H1 (cell line): ENCODE measurements at regions not wholly inside any gene's neighbourhood (a gene's known extent, or its start where the extent isn't known, plus 50 kb on each side); places are given as distances from the start of the nearest gene placed in this dataset.

ENCODE experiments used
- CTCF ChIA-PET: fragments of 300-600 bp; sonication (Branson Sonifier 250); formaldehyde crosslinking; loops from one replicate; lab custom pipeline; 2021; ENCODE audit not compliant: partially characterized antibody; lab: Charles Lee
- POLR2A ChIA-PET: fragments of 300-600 bp; sonication (Branson Sonifier 250); formaldehyde crosslinking; loops from one replicate; lab custom pipeline; 2021; ENCODE audit warnings: inconsistent platforms; ENCODE audit not compliant: partially characterized antibody; lab: Charles Lee
- DNase-seq, 2 experiments: peaks; one replicate each; pipeline versions ENCODE4 v3.0.0 to v3.0.0-alpha.2; 2010 to 2022; ENCODE audit warnings: low spot score in 2 of 2, low read depth in 1 of 2, mixed read lengths in 1 of 2
- FAIRE-seq: peaks from 2 replicates; lab custom pipeline; 2011; peaks lifted over from hg19 to GRCh38; lab: Jason Lieb, UNC
- H2AFZ ChIP-seq: 2 replicates; pipeline ENCODE4 v1.8.1; 2012; ENCODE audit warnings: low read length, inconsistent platforms
- H2AK5ac ChIP-seq: 2 replicates; pipeline ENCODE4 v1.6.1; 2013; ENCODE audit warnings: low read depth, low read length
- H2BK120ac ChIP-seq: replicated peaks from 2 replicates; pipeline ENCODE3; 2013; ENCODE audit warnings: low read depth, low read length, inconsistent platforms
- H2BK12ac ChIP-seq: 2 replicates; pipeline ENCODE4 v1.6.1; 2013; ENCODE audit warnings: low read depth, low read length
- H2BK15ac ChIP-seq: 2 replicates; pipeline ENCODE4 v1.6.1; 2013; ENCODE audit warnings: low read length
- H2BK20ac ChIP-seq: 2 replicates; pipeline ENCODE4 v1.6.1; 2013; ENCODE audit warnings: low read length
- H2BK5ac ChIP-seq: 2 replicates; pipeline ENCODE4 v1.6.1; 2013; ENCODE audit warnings: low read depth, low read length
- H3K14ac ChIP-seq: 2 replicates; pipeline ENCODE4 v1.6.1; 2013; ENCODE audit warnings: inconsistent platforms; ENCODE audit not compliant: insufficient read length
- H3K18ac ChIP-seq: 2 replicates; pipeline ENCODE4 v1.6.1; 2013; ENCODE audit warnings: low read length; ENCODE audit errors: extremely low read depth
- H3K23ac ChIP-seq: 2 replicates; pipeline ENCODE4 v1.6.1; 2013; ENCODE audit warnings: inconsistent platforms; ENCODE audit not compliant: insufficient read length
- H3K23me2 ChIP-seq: 2 replicates; pipeline ENCODE4 v1.6.1; 2013; ENCODE audit warnings: low read depth, low read length
- H3K27ac ChIP-seq: 2 replicates; pipeline ENCODE4 v1.6.1; 2011; ENCODE audit warnings: low read depth, low read length, inconsistent platforms
- H3K27me3 ChIP-seq, 4 experiments: replicated peaks in 1 of 4; 1 replicate in 1 of 4; 2 replicates in 3 of 4; pipeline versions ENCODE4 v1.6.1 to v1.8.1; 2011 to 2013; ENCODE audit warnings: low read length in 3 of 4, mild to moderate bottlenecking in 3 of 4, inconsistent platforms in 2 of 4, mixed read lengths in 2 of 4, moderate library complexity in 1 of 4; ENCODE audit not compliant: control insufficient read depth in 3 of 4, insufficient read depth in 3 of 4; ENCODE audit errors: extremely low read depth in 1 of 4
- H3K36me3 ChIP-seq, 4 experiments: 2 replicates each; pipeline versions ENCODE4 v1.6.1 to v1.8.1; 2011 to 2013; ENCODE audit warnings: mild to moderate bottlenecking in 4 of 4, low read length in 3 of 4, moderate library complexity in 2 of 4, control low read depth in 1 of 4, inconsistent platforms in 1 of 4; ENCODE audit not compliant: insufficient read depth in 4 of 4, control insufficient read depth in 2 of 4
- H3K4ac ChIP-seq: replicated peaks from 2 replicates; pipeline ENCODE3; 2013; ENCODE audit warnings: low read length, low read depth, mixed read lengths, inconsistent platforms; ENCODE audit not compliant: insufficient read length
- H3K4me1 ChIP-seq, 4 experiments: replicated peaks in 1 of 4; 1 replicate in 1 of 4; 2 replicates in 3 of 4; pipeline versions ENCODE4 v1.6.1 to v1.8.1; 2011 to 2013; ENCODE audit warnings: low read length in 3 of 4, inconsistent platforms in 2 of 4, mixed read lengths in 1 of 4; ENCODE audit not compliant: insufficient read depth in 4 of 4, control insufficient read depth in 3 of 4
- H3K4me2 ChIP-seq, 2 experiments: 2 replicates each; pipeline versions ENCODE4 v1.6.1 to v1.8.1; 2011 to 2013; ENCODE audit warnings: low read depth in 2 of 2, low read length in 2 of 2, control low read depth in 1 of 2, inconsistent platforms in 1 of 2, mild to moderate bottlenecking in 1 of 2; ENCODE audit not compliant: insufficient read depth in 1 of 2
- H3K4me3 ChIP-seq, 4 experiments: fragments of 200-600, 300-600 bp in 1 of 4; sonication (generic), shearing (Covaris generic), sonication (Bioruptor Twin) in 1 of 4; 2 replicates each; pipeline versions ENCODE4 v1.5.1 to v1.8.1; 2011 to 2016; ENCODE audit warnings: low read length in 4 of 4, low read depth in 3 of 4, control low read depth in 2 of 4, inconsistent platforms in 2 of 4, mild to moderate bottlenecking in 2 of 4, mixed read lengths in 1 of 4, moderate library complexity in 1 of 4; ENCODE audit not compliant: insufficient read depth in 2 of 4; ENCODE audit errors: extremely low read depth in 1 of 4
- H3K56ac ChIP-seq: replicated peaks from 2 replicates; pipeline ENCODE3; 2013; ENCODE audit warnings: low read depth, mild to moderate bottlenecking, mixed read lengths, low read length, inconsistent platforms; ENCODE audit not compliant: insufficient read length
- H3K79me1 ChIP-seq: 2 replicates; pipeline ENCODE4 v1.6.1; 2013; ENCODE audit warnings: low read depth, low read length, control low read depth
- H3K79me2 ChIP-seq, 2 experiments: 2 replicates each; pipeline versions ENCODE4 v1.6.1 to v1.8.1; 2012 to 2013; ENCODE audit warnings: low read length in 2 of 2, mild to moderate bottlenecking in 2 of 2, inconsistent platforms in 1 of 2; ENCODE audit not compliant: insufficient read depth in 2 of 2, control insufficient read depth in 1 of 2
- H3K9ac ChIP-seq, 4 experiments: replicated peaks in 1 of 4; 1 replicate in 1 of 4; 2 replicates in 3 of 4; pipeline versions ENCODE4 v1.6.1 to v1.8.1; 2011 to 2013; ENCODE audit warnings: low read depth in 3 of 4, low read length in 3 of 4, control low read depth in 2 of 4, mild to moderate bottlenecking in 2 of 4, moderate library complexity in 2 of 4, inconsistent platforms in 1 of 4; ENCODE audit errors: extremely low read depth in 1 of 4
- H3K9me3 ChIP-seq, 2 experiments: 2 replicates each; pipeline versions ENCODE4 v1.6.1 to v1.8.1; 2012 to 2013; ENCODE audit warnings: mild to moderate bottlenecking in 2 of 2, moderate library complexity in 2 of 2, control low read depth in 1 of 2, inconsistent platforms in 1 of 2, low read depth in 1 of 2, low read length in 1 of 2, mixed read lengths in 1 of 2; ENCODE audit not compliant: insufficient read depth in 2 of 2
- H4K20me1 ChIP-seq, 2 experiments: replicated peaks in 1 of 2; 2 replicates each; pipeline versions ENCODE3 to v1.8.1; 2011 to 2013; ENCODE audit warnings: inconsistent platforms in 2 of 2, low read length in 2 of 2, mild to moderate bottlenecking in 1 of 2; ENCODE audit not compliant: insufficient read depth in 2 of 2, control insufficient read depth in 1 of 2
- H4K5ac ChIP-seq: 2 replicates; pipeline ENCODE4 v1.6.1; 2013; ENCODE audit warnings: low read length, low read depth, mixed read lengths, inconsistent platforms; ENCODE audit not compliant: insufficient read length
- H4K8ac ChIP-seq: 2 replicates; pipeline ENCODE4 v1.8.0; 2013; ENCODE audit warnings: mild to moderate bottlenecking, moderate library complexity, low read length, inconsistent platforms; ENCODE audit not compliant: insufficient read depth; ENCODE audit errors: extremely low read depth
- H4K91ac ChIP-seq: replicated peaks from 2 replicates; pipeline ENCODE3; 2013; ENCODE audit warnings: low read length, mixed read lengths, inconsistent platforms; ENCODE audit not compliant: insufficient read length
- CHD1 ChIP-seq: IDR thresholded peaks from 2 replicates; pipeline ENCODE4 v1.6.1; 2012; ENCODE audit warnings: low read depth, low read length, improper control_type of control experiment
- CREB1 ChIP-seq: IDR thresholded peaks from 2 replicates; pipeline ENCODE4 v1.6.1; 2012; ENCODE audit warnings: inconsistent platforms
- E2F6 ChIP-seq: IDR thresholded peaks from 2 replicates; pipeline ENCODE4 v1.6.1; 2012; ENCODE audit warnings: inconsistent platforms
- EGR1 ChIP-seq: IDR thresholded peaks from 2 replicates; pipeline ENCODE4 v1.6.1; 2011; ENCODE audit warnings: low read depth, low read length, borderline replicate concordance
- NRF1 ChIP-seq: IDR thresholded peaks from 2 replicates; pipeline ENCODE4 v1.6.1; 2011; ENCODE audit warnings: mild to moderate bottlenecking, low read depth, low read length, improper control_type of control experiment
- PHF8 ChIP-seq: fragments of 200-600 bp; sonication (generic); conservative IDR thresholded peaks from 2 replicates; pipeline ENCODE4 v1.7.1; 2012; ENCODE audit warnings: low read depth, mild to moderate bottlenecking, inconsistent platforms, low read length, moderate library complexity
- POU5F1 ChIP-seq: IDR thresholded peaks from 2 replicates; pipeline ENCODE4 v1.6.1; 2011; ENCODE audit warnings: low read depth, mild to moderate bottlenecking, low read length, moderate library complexity
- RBBP5 ChIP-seq: IDR thresholded peaks from 2 replicates; pipeline ENCODE4 v1.7.1; 2012; ENCODE audit warnings: low read depth, mild to moderate bottlenecking, inconsistent platforms, low read length, moderate library complexity, borderline replicate concordance
- RFX5 ChIP-seq: IDR thresholded peaks from 2 replicates; pipeline ENCODE4 v1.6.1; 2011; ENCODE audit warnings: low read depth, low read length, improper control_type of control experiment, borderline replicate concordance
- SIN3A ChIP-seq, 2 experiments: IDR thresholded peaks in 1 of 2; conservative IDR thresholded peaks in 1 of 2; 2 replicates each; pipeline ENCODE4 v1.6.1; 2011 to 2012; ENCODE audit warnings: low read length in 2 of 2, improper control_type of control experiment in 1 of 2, low read depth in 1 of 2, mild to moderate bottlenecking in 1 of 2
- SP2 ChIP-seq: IDR thresholded peaks from 2 replicates; pipeline ENCODE4 v1.6.1; 2012; ENCODE audit warnings: mild to moderate bottlenecking, low read length, inconsistent platforms
- SP4 ChIP-seq: IDR thresholded peaks from 2 replicates; pipeline ENCODE4 v1.6.1; 2012; ENCODE audit warnings: low read length, inconsistent platforms

DNA sequence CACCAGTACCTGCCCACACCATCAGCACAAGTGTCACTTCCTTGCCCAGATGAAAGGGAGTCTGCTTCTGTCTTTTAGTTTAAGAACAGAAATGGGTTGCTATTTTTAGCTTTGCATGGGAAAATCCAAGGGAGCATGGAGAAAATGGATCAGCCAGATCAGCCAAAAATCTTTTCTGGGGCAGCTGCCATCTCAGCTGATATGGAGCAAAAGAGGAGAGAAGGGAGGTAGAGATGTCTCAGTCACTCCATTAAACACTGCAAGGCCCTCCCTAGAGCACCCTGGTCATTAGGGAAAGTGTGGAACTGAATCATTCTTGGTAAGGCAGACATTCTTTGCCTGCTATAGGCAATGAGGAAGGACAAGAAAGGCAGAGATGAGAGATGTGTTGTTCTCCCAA is 79.9 kb downstream of the CTAGE1 start:
- no peak overlapping the region for H3K23ac ChIP-seq
- peaks cover under 1 to 1% of the 10 kb centered on the region in 2 experiments for H4K20me1 ChIP-seq
- POLR2A ChIA-PET = no interaction called here
- peaks cover 0 to 5% (median 0%) of the 10 kb centered on the region in 4 experiments; a peak in 3 of 7 replicates for H3K27me3 ChIP-seq
- no peaks in the 10 kb centered on the region for H3K9me3 ChIP-seq
- H4K91ac ChIP-seq = no peak overlapping the region
- no peaks in the 10 kb centered on the region for H3K79me2 ChIP-seq
- H4K5ac ChIP-seq = no peak overlapping the region
- DNase-seq (no peak), FAIRE-seq (no peak)
- no peak overlapping the region for H2BK5ac ChIP-seq
- H3K4me1 ChIP-seq = no peaks in the 10 kb centered on the region
- H3K14ac ChIP-seq = no peak overlapping the region
- H3K4me3 ChIP-seq = no peak overlapping the region
- no peak overlapping the region for H3K18ac ChIP-seq
- H2BK15ac ChIP-seq = no peak overlapping the region
- H3K23me2 ChIP-seq = no peaks in the 10 kb centered on the region
- H3K56ac ChIP-seq = no peak overlapping the region
- H2AFZ ChIP-seq = no peak overlapping the region
- no peak overlapping the region for H2AK5ac ChIP-seq
- CTCF ChIA-PET = no interaction called here
- H3K27ac ChIP-seq = no peak overlapping the region
- H3K9ac ChIP-seq = no peak overlapping the region
- H2BK20ac ChIP-seq = no peak overlapping the region
- H3K4ac ChIP-seq = no peak overlapping the region
- H3K36me3 ChIP-seq = no peaks in the 10 kb centered on the region
- no peak overlapping the region for H2BK120ac ChIP-seq
- H4K8ac ChIP-seq = no peak overlapping the region
- H3K79me1 ChIP-seq = no peaks in the 10 kb centered on the region
- H3K4me2 ChIP-seq = no peak overlapping the region
- no peak overlapping the region for H2BK12ac ChIP-seq
- TF ChIP-seq SP2 (no peak), POU5F1 (no peak), RFX5 (no peak), CREB1 (no peak), SIN3A (conservative IDR thresholded peaks at IDR 0.05 in 1 of 2, IDR thresholded peaks at IDR 0.05 in 1 of 2; ENCODE audit: low read depth in 1 of 2, low read length in 2 of 2) (no peak), SP4 (no peak), E2F6 (no peak), CHD1 (no peak), EGR1 (no peak), NRF1 (no peak), PHF8 (no peak), RBBP5 (no peak)
